Stomach (tissue), 8 donors: ENCODE measurements at regions not wholly inside any gene's neighbourhood (a gene's known extent, or its start where the extent isn't known, plus 50 kb on each side); places are given as distances from the start of the nearest gene placed in this dataset.
"Not testable (repeated sequence)": the region's sequence is repeated elsewhere in the genome, so short reads cannot be mapped to it uniquely, and the experiment has no call there.

ENCODE experiments used
- DNase-seq, 2 donors: peaks; one replicate each; pipeline versions ENCODE4 v3.0.0 to v3.0.0-alpha.2; 2013 to 2019
- H3K27ac ChIP-seq, 5 donors: fragments of 200-600 bp in 4 of 5; sonication (generic) in 4 of 5; one replicate each; pipeline ENCODE4 v1.5.1; 2013 to 2019; ENCODE audit warnings: mild to moderate bottlenecking in 1 of 5, moderate library complexity in 1 of 5
- H3K27me3 ChIP-seq, 3 donors: fragments of 200-600 bp; sonication (generic); one replicate each; pipeline ENCODE4 v1.5.1; 2017 to 2019; ENCODE audit warnings: mixed run types in 1 of 3
- H3K36me3 ChIP-seq, 4 donors: fragments of 200-600 bp; sonication (generic); 1 replicate in 3 of 4; 2 replicates in 1 of 4; pipeline ENCODE4 v1.5.1; 2016 to 2019
- H3K4me1 ChIP-seq, 4 donors: fragments of 200-600 bp; sonication (generic); one replicate each; pipeline ENCODE4 v1.5.1; 2016 to 2019
- H3K4me3 ChIP-seq, 4 donors: fragments of 200-600 bp; sonication (generic) in 3 of 4; one replicate each; pipeline ENCODE4 v1.5.1; 2016 to 2019; ENCODE audit warnings: mild to moderate bottlenecking in 1 of 4
- H3K9me3 ChIP-seq, 4 donors: fragments of 200-600 bp; sonication (generic); one replicate each; pipeline ENCODE4 v1.5.1; 2016 to 2019
- EP300 ChIP-seq: sonication (generic); formaldehyde crosslinking; IDR thresholded peaks from one replicate; pipeline ENCODE4 v1.6.1; 2017; ENCODE audit warnings: antibody characterized with exemption
- POLR2A ChIP-seq, 4 donors: fragments of 450-650 bp; IDR thresholded peaks; one replicate each; pipeline ENCODE4 v1.6.1; 2016; ENCODE audit warnings: antibody characterized with exemption in 4 of 4, control low read depth in 2 of 4, mild to moderate bottlenecking in 1 of 4, moderate library complexity in 1 of 4
- POLR2AphosphoS5 ChIP-seq, 3 donors: sonication (generic); formaldehyde crosslinking; IDR thresholded peaks; one replicate each; pipeline ENCODE4 v1.6.1; 2016; ENCODE audit warnings: antibody characterized with exemption in 3 of 3
- WGBS, 5 donors: extraction: QIAGEN DNeasy Blood & Tissue Kit in 3 of 5; methylation state at CpG; one replicate each; pipeline versions ENCODE4 v1.1.5 to v1.1.7; 2013 to 2018; 5-methylcytosine and 5-hydroxymethylcytosine counted together
- intact Hi-C: fragments of 100-400 bp; cut with DNase I; formaldehyde crosslinking; loops from one replicate; pipeline ENCODE4 v1.15.1; 2023; ENCODE audit warnings: low total_unique reads
- TF ChIP-seq, protein P1 (sequence below), 7 experiments: fragments of 450-650 bp in 4 of 7; fragments of 200-600 bp in 3 of 7; sonication (generic) in 3 of 7; IDR thresholded peaks; one replicate each; pipeline ENCODE4 v1.5.1; 2016 to 2019; ENCODE audit warnings: antibody characterized with exemption in 7 of 7, control low read depth in 2 of 7, mild to moderate bottlenecking in 1 of 7
- donor health status: healthy with polysubstance abuse.
- donor health status: Bipolar disorder and iron deficiency.
- donor health status: healthy.

DNA sequence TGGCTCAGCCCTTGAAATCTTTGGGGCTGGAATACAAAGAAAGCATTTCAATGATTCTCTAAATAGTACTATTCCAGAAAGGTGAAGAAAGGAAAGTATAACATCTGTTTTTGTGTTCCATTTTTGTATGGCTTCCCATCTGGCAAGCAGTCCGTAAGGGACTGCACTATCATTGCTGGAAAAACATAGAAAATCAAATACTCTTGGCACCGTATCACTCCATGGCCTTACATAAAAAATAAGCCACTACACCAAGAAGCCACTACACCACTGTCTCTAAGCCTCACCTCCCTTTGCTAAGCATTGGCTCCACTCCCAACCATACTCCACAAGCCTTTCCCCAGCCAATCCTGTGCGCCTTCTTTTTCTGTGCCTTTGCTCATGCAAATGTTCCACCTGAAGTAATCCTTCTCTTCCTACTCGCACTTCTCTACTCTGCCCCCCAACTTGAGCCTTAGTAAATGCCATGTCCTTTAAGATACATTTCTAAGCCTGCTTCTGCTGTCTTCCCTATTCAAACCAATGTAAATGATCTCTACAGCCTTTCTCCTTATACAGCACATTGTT is 454.6 kb upstream of the TUSC1 start:
- H3K4me3 ChIP-seq = no peak overlapping the region
- no peak for DNase-seq
- intact Hi-C loops = no loop called here
- H3K36me3 ChIP-seq = no peaks in the 10 kb centered on the region
- H3K27me3 ChIP-seq = no peaks in the 10 kb centered on the region
- WGBS, 5 donors = 74 to 89% (median 83%) methylated on average over 4 of the region's 4 CpGs
- TF ChIP-seq EP300 (no peak), POLR2A (IDR thresholded peaks at IDR 0.05) (no peak), POLR2AphosphoS5 (IDR thresholded peaks at IDR 0.05) (no peak)
- TF ChIP-seq, protein P1, sequence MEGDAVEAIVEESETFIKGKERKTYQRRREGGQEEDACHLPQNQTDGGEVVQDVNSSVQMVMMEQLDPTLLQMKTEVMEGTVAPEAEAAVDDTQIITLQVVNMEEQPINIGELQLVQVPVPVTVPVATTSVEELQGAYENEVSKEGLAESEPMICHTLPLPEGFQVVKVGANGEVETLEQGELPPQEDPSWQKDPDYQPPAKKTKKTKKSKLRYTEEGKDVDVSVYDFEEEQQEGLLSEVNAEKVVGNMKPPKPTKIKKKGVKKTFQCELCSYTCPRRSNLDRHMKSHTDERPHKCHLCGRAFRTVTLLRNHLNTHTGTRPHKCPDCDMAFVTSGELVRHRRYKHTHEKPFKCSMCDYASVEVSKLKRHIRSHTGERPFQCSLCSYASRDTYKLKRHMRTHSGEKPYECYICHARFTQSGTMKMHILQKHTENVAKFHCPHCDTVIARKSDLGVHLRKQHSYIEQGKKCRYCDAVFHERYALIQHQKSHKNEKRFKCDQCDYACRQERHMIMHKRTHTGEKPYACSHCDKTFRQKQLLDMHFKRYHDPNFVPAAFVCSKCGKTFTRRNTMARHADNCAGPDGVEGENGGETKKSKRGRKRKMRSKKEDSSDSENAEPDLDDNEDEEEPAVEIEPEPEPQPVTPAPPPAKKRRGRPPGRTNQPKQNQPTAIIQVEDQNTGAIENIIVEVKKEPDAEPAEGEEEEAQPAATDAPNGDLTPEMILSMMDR (IDR thresholded peaks at IDR 0.05) = no peak
- H3K9me3 ChIP-seq = no peaks in the 10 kb centered on the region
- H3K4me1 ChIP-seq = no peaks in the 10 kb centered on the region
- no peak overlapping the region for H3K27ac ChIP-seq

DNA sequence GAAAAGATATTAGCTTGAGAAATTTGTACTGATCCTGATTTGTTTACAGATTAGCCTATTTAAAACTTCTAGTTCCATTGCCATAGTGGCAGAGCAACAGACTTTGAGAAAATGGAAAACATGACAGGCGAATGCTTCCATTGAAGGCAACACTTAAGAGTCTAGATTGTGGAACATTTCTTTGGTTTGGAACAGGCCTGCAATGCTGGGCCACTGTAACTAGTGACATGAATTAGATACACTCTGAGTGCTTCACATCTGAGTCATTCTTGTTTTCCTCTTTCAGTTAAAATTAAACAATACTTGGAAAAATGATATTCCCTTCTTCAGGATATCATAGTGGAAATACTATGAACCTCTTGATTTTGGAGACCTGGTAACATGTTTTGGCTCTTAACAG is 453.6 kb upstream of the TUSC1 start:
- Histone ChIP-seq H3K4me3 (no peak overlapping the region), H3K9me3 (no peaks in the 10 kb centered on the region), H3K36me3 (no peaks in the 10 kb centered on the region), H3K4me1 (no peaks in the 10 kb centered on the region), H3K27me3 (no peaks in the 10 kb centered on the region), H3K27ac (no peak overlapping the region)
- no peak for DNase-seq
- 71 to 91% (median 88%) methylated on average over 1 of the region's 1 CpG for WGBS, 5 donors
- intact Hi-C loops = no loop called here
- TF ChIP-seq, protein P1 (IDR thresholded peaks at IDR 0.05) = no peak
- TF ChIP-seq EP300 = no peak
- TF ChIP-seq POLR2AphosphoS5 (IDR thresholded peaks at IDR 0.05) = no peak

DNA sequence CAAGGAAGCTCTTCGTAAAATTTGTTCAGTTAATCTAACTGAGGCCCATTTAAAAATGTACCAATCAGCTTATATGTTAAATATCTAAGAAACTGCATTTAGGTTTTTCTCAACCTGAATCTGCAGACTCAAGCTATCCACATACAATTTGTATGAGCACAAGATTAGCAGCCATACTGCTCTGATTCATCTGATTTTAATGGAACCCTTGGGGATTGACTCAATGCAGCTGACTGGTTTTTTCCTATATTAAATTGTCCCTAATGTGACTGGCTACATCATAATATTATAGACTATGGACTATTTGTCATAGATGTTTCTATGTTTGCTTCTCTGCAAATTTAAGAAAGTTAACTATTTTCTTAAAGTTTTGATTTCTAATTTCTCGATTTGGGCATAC is 451.0 kb upstream of the TUSC1 start:
- Histone ChIP-seq H3K27me3 (no peaks in the 10 kb centered on the region), H3K36me3 (no peaks in the 10 kb centered on the region), H3K4me3 (no peak overlapping the region), H3K4me1 (no peaks in the 10 kb centered on the region), H3K27ac (no peak overlapping the region), H3K9me3 (no peaks in the 10 kb centered on the region)
- no peak for DNase-seq
- intact Hi-C loops = no loop called here
- 68 to 87% (median 71%) methylated on average over 2 of the region's 2 CpGs for WGBS, 5 donors
- TF ChIP-seq POLR2AphosphoS5 (IDR thresholded peaks at IDR 0.05) = no peak
- TF ChIP-seq EP300 = no peak
- no peak for TF ChIP-seq POLR2A (IDR thresholded peaks at IDR 0.05)
- TF ChIP-seq, protein P1 (IDR thresholded peaks at IDR 0.05) = no peak

DNA sequence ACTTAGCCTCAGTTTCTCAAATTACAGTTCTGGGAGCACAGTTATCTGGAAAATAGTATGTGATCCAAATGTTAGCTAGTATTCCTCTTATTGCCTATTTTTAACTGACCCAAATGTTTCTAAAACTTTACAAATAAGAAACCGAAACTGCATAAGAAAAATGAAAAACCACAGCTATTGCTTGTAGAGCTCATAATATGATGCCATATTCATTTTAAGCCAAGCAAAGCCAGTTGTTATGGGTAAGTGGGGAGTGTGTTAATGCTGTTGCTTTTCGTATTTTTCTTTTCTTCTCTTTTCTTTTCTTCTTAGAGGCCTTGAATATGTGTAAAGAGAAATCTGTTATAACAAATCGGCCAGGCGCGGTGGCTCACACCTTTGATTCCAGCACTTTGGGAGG is 447.4 kb upstream of the TUSC1 start:
- no peak for DNase-seq
- WGBS, 5 donors = 86 to 92% (median 90%) methylated on average over 5 of the region's 5 CpGs
- Histone ChIP-seq H3K4me1 (no peaks in the 10 kb centered on the region), H3K36me3 (no peaks in the 10 kb centered on the region), H3K4me3 (no peak overlapping the region), H3K27me3 (no peaks in the 10 kb centered on the region), H3K27ac (no peak overlapping the region), H3K9me3 (peaks cover 0 to 4% (median 0%) of the 10 kb centered on the region in 4 donors)
- TF ChIP-seq EP300 = no peak
- TF ChIP-seq POLR2A (IDR thresholded peaks at IDR 0.05) = no peak
- TF ChIP-seq, protein P1 (IDR thresholded peaks at IDR 0.05) = no peak
- TF ChIP-seq POLR2AphosphoS5 (IDR thresholded peaks at IDR 0.05) = no peak
- intact Hi-C loops = no loop called here

DNA sequence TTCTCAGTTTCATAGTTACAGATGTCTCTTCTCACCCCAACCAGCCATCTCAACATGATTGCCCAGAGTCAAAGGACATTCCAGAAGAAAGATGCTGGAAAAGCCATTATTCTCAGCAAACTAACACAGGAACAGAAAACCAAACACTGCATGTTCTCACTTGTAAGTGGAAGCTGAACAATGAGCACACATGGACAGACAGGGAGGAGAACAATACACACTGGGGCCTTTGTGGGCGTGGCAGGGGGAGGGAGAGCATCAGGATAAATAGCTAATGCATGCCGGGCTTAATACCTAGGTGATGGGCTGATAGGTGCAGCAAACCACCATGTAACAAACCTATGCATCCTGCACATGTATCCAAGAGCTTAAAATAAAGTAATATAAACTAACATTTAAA is 437.8 kb upstream of the TUSC1 start:
- intact Hi-C loops, H3K27me3 ChIP-seq, H3K36me3 ChIP-seq, DNase-seq, H3K27ac ChIP-seq, H3K4me3 ChIP-seq, H3K9me3 ChIP-seq, H3K4me1 ChIP-seq: not testable (repeated sequence)
- 29 to 48% (median 44%) methylated on average over 2 of the region's 2 CpGs for WGBS, 5 donors
